ENCODE measurements at regions not wholly inside any gene's neighbourhood (a gene's known extent, or its start where the extent isn't known, plus 50 kb on each side); places are given as distances from the start of the nearest gene placed in this dataset.

DNA sequence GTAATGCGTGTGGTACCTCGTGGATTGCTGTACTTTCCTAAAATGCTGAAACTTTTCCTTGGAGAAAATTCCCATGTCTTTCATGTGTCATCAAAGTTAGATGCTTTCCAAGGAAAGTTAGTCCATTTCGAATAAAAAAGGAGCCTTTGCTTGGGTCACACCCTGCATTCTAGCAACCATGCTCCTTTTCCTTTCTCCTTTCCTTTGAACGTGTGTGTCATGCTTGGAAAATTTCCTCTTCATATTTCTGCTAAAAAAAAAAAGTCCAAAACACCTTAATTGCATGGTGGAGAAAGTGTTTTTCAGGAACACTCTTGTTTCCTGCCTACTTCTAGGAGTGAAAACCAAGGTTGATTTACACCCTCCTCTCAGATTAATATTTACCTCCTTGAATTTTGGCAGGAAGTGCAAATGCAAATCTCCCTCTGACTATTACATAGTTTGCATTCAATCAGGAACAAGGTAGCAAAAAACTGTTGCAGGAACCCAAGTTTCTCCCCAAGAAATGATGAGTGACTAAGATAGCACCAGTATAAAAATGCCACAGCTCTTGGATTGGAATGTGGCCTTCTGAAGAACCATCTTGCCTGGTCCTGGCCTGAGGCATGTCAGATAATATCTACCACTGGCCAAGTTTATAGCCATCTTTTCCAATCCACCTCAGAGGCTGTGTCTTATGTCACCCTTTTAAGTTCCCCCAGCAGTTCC is 590.6 kb downstream of the QKI start:
- no peak for DNase-seq

DNA sequence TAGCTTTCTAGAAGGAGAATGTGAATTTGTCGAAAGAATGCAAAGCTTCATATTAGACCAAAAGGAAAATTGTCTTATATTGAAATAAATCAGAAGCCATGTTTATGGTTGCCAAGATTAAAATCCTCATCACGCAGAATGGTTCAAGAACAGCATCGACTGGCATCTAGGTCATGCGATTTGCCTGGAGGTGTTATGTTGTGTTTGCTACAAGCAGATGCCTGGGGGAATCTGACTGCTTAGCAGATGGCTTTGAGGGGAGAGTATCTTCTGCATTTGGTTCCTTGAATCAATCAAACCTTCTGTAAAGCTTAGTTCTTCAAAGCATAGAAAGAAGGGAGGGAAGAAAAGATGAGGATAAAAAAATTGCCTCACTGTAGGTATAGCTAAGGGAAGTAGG is 585.8 kb downstream of the QKI start:
- DNase-seq: no peak

DNA sequence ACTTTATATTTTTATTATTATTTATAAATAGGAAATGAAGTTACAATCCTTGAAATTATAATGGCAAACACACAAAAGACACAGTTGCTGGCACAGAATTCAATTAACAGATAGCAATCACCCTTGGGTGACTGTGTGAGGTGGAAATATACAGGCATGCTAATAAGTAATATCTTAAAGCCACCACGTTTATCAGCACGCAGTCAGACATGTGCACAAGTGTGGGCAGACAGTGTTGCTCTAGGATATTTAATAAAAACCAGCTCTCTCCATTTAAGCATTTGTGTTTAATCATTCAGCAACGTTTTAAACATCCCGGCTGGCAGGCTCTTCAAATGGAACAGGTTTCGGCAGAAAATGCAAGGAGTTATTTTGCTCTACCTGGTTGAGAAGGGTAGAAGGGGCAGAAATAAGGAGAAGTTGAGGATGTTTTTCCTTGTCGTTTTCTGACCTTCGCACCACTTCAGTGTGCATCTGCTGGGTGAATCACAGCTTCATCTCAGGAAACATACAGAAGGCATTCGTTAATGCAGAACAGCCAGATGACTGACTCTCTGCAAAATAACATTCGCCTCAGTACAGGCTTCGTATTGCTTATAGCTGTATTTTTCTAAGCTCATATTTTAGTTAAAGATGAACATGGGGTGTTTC is 585.1 kb downstream of the QKI start:
- no peak for DNase-seq

DNA sequence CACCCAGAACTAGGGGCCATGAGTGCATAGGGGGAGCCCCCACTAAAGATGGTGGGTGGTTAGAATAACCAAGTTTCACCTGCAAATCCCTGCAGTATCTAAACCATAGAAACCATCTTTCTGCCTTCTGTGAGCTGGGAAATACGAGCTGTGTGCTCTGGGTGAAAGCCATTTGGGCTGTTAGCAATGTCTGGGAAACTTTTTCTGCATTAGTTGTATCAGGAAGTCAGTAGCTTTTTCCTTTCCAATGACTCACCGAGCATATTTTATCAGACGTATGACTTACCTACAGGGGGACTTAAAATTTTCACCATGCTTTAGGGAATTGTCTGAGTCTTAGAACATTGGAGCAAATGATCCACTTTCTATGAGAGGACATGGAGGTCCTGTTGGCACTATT is 584.0 kb downstream of the QKI start:
- no peak for DNase-seq

DNA sequence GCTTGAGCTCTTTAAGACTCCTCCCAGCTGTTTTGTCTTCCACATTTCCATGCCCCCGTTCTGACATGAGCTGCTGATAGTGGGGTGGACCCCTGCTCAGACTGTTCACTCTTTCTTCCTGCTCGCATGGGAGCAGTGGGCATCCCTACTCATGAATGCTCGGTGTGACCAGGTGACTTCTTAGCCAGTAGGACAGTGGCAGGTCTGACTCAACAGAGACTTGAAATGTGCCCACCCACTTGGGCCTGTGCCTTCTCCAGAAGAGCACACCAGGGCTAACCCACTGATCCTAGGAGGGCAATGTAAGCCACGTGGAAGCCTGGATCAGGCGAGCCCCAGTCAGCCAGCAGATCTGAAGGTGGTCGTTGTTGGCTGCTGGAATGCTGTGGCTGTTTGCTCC is 582.0 kb downstream of the QKI start:
- no peak for DNase-seq

DNA sequence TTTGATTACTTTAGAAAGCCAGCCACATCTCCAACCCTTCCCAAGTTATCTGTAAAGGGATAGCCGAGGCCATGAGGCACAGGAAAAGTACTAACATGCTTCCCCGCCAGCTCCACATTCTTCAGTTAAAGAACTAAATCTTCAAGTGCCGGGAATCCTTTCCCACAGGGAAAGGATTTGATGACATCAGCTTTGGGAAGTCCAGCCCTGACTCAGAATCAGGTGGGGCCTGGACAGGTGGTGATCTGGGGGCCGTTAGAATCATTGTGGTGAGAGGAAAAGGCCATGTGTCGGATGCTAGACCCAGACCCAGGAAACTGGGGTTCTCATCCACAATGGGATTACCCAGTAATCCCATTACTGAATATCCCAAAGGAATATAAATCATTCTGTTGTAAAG is 580.0 kb downstream of the QKI start:
- DNase-seq: no peak

DNA sequence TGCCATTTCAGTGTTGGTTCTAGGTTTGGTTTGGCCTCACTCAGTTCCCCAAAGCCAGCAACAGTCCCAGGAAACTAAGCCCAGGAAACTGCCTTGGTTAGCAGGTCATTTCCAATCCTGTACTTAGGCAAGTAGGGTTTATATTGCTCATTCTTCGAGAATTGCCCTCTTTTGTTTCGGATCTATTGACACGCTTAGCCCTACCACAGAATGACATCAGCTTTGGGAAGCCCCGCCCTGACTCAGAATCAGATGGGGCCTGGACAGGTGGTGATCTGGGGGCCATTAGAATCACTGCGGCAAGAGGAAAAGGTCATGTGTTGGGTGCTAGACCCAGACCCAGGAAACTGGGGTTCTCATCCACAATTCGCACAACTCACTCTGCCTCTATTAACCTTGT is 578.2 kb downstream of the QKI start:
- no peak for DNase-seq

DNA sequence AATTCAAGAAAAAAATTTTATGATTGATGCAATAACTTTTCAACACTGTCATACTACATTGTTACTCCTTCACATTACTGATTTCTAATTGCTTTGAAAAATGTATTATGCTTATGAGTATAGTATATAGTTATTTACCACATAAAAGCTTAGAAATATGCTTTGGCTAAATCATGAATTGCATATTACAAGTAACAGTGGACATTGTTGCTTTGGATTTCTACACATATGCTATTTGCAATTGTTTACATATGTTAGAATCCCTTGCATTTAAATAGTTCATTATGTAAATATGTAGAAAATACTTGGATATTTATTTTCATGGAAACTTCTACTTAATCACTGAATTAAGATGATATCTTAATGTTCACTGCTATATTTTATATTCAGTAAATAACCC is 577.5 kb downstream of the QKI start:
- DNase-seq: no peak

DNA sequence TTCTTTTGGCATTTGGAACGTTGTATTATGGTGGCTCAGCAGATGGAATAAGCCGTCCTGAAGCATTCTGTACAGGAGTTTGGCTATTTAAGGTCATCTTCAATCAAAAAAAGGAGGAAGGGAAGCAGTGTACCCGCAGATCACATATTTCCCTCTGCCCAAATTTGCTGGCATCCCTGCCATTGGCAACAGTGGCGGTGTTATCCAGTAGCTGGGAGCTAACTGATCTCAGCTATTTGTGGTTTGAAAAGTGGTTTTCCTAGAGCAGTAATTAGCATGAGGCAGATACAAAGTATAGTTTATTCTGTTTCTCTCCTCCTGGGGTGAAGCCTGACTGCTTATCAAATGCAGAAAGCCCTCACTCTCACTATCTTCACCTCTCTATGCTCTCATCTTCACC is 576.8 kb downstream of the QKI start:
- no peak for DNase-seq

DNA sequence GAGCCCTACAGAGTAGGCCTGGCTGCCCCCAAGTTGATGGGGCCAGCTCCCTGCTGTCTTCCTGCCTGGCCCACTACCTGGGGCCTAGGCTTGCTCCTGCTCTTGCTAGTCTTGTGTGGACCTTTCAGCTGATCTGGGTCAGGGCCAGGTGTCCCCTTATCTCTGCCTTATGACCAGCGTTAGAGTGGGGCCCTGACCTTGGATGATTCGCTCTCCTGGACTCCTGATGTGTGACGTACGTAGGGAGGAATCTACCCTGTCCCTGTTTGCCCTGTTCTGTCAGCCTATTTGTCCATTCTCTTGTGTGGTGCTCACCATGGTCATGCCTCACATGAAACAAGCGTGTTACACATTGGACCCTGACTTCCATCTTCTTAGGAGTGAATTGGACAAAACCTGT is 571.8 kb downstream of the QKI start:
- DNase-seq: no peak

DNA sequence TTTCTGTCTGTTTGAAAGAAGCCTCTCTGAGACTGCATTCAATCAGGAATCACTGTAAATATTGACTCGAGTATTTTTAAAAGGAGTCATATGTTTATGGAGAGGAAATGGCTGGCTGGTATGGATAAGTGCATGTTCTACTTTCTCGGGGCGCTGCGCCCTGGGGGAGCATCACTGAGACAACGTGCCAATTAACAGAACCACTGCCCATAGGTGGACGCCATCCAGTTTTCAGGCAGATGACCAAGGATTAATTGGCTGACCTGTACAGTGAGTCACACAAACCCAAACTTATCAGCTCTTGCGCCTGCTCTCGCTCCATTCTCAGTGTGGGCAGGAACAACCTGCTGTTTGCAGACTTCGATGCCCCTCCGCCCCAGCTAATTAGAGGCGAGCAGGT is 571.2 kb downstream of the QKI start:
- no peak for DNase-seq

DNA sequence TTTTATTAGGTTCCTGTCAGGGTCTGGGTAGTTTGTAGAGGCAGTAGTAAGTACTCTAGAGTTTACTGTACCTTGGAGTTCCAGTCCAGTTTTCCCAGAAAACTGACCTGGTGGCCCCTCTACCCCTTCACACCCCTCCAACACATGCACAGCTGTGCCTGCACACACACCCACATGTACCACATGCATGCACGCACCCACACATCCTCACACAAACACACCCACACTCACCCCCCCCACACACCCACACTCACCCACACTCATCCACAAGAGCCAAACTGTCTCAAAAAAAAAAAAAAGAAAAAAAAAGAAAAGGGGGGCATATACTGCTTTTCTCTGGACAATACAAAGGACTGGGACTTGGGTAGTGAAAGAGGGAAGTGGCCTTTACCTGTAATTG is 570.5 kb downstream of the QKI start:
- no peak for DNase-seq

DNA sequence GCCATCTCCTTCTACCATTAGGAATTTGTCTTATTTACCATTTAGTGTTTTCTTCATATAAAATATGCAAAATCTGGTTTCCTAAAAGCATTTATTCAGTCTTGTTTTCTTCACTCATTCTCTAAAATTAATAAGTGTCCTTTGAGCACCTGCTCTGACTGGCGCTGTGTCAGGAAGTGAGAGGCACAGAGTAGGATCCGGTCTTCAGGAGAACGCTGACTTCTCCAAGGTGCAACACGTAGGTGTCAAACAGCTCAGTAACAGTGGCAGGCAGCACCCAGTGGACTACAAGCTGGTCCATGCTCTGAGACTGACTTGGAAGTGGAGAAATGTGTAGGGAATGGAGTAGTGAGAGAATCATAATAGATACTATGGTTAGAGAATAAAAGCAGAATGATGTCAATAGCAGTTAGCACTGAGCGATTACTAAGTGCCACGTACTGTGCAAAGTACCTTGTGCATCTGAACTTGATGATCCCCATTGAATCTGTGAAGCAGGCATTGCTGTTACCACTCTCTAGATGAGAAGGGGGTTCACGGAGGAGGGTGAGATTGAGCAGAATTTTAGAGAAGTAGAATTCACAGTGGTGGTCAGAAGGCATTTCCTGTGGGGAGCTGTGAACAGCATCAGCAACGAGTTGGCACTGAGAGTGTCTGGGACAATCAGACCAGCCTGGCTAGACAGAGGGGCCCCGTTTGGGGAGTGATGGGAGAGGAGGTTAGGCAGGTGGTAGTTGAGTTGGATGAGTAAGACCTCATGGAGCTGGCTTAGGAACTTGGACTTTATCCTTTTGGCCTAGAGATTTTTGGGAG is 569.8 kb downstream of the QKI start:
- no peak for DNase-seq

DNA sequence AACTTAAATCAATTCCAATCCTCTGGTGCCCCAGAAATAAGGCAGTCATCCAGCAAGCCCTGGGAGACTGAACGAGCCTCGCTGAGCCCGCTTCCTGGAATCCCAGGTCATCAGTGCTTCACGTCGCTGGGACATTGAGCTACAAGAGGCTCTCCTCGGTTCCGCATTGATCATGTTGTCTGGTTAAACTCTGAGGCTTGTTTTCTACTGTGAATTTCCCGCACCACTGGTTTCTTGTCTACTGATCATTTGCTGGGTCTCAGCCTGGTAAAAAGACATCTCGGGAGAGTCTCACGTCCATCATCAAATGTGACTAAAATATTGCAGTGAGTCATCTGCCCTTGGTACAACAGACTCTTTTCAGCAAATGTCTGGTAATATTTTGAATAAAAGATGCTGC is 569.2 kb downstream of the QKI start:
- DNase-seq: no peak

DNA sequence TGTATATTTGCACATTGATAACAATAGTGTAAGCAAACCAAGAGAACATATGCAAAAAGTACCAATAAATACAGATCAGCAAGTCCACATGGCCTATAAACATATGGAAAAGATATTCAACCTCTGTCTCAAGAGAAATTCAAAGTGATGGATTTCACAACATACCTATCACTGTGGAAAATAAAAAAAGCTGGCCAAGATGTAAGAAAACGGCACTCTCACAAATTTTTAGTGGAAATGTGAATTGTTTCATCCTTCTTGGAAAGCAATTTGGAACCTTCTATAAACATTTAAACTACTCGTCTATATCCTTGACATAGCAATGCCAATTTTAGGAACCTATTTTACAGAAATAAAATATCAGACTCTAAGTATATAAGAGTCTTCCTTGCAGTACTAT is 559.8 kb downstream of the QKI start:
- no peak for DNase-seq

DNA sequence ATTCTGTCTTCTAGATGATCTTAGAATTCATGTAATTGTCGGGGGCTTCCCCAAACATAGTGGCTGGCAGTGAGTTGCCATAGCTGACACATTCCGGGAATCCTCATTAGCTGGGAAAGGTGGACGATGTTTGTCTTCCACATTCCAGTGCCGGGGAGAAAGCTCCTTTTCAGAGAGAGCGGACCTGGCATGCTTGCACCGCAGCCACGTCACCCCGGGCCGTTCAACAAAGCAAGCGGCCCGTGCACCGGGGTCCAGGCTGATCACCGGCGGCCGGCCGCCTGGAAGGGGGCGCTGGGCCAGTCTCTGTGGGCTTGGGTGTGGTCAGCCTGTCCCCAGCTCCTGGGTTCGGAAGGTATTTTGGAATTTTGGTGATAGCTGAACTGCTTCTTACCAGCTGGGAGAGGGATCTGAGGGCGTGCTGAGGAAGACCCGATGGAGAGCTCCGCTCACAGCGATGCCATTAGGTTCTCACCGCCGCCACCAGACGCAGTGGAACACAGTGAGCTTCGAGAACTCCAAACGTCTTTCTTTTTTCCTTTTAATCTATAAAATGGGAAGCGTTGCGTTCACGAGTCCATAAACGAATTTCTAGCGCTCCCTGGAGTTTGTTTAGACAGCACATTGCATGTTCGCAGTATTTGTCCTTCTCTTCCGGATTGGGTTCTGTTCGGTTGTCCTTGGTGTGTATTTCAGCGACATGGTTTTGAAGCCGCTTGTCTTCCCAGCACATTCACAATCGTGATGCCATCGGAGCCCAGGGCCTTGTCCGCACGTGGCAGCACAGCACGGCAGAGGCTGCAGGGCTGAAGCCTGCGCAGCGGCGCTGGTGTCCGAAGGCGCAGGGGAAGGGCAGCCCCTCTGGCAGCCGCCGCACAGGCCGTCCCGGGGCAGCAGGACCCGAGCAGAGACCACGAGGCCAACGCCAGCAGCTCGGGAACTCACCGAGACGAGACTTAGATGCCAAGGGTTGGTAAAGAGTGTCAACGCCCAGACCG is 557.6 kb downstream of the QKI start:
- DNase-seq: no peak

DNA sequence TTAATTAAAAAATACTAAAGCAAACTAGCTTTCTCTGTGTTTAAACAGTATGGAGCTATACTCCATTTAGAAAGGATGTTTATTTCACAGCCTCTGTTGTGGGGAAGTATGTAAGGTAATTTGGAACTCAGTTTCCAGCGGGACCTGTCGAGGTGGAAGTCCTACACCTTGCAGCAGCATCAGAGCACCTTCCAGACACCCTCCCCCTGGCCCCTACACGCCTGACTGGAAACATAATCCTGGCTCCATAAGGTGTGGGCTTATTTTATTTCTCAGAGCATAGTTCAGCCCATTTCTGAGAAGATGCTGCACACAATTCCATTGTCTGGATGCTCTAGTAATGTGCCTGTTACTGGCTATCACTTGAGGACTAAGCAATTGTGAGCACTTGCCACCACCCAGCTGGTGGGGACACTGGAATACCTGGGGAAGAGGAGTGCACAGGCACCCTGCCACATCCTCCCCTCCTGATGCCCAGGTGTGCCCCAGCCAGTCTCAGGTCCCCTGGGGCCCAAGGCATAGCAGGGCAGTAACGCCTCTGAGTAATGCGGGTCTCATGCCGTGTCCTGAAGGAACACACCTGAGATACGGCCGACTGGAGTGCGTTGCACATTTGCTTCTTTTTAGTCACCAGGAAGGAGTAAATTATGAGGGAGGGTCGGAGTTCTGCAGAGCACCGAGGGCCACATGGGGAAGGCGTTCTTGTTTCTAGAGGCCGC is 556.5 kb downstream of the QKI start:
- no peak for DNase-seq

DNA sequence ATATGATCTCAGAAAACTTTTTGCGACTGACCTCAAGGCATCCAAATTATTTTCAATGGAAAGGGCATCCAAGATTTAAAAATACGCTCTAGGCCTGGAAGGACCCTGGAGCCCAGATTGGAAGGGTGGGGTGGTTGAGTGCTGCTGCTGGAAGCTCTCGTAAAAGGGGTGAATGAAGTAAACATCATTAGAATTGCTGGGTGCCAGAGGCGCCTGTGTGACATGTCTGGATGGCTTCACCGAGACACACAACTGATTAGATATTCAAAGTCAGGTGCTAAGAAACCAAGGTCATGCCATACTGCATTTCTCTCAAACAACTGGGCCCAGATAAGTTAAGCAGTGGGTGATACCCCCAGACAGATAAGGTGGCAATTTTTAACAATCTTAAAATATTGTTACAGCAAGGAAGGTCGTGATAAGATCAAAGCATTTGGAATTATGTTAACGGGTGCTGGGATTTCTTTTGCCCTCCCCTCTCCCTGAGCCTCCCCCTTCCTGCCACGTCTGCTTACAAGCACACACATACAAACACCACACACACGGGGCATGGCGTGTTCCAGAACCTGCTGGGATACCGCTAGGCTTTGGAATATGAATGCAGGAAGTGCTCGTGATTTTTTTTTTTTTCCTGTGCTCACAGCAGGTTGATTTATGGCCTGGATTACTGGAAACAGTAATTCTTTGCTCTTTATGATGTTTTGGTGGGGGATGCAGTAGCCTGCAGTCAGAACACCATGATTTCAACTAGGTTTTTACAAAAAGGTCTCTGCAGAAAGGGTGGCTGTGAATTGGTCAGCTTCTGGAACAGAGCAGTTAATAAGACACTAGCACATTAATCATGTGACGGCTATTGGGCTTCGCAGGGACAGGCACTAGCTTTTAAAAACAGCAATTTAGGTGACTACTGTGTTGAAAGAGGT is 551.2 kb downstream of the QKI start:
- no peak for DNase-seq

DNA sequence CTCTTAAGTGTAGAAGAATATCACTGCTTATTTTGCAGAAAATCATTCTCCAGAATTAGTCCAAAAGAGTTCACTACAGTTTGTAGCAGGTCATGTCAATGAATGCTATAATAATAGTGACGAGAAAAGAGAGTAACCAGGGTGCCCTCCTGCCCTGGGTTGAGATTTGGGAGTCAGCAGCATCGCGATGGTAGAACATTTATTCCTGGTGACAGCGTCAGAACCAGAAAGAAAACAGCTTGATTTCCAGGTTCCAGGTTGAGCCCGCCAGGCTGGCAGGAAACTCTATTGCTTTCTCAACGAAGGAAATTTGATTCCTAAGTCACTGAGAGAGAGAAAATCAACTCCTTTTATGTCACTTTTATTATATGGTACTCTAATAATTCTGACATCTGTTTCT is 550.3 kb downstream of the QKI start:
- DNase-seq: no peak

DNA sequence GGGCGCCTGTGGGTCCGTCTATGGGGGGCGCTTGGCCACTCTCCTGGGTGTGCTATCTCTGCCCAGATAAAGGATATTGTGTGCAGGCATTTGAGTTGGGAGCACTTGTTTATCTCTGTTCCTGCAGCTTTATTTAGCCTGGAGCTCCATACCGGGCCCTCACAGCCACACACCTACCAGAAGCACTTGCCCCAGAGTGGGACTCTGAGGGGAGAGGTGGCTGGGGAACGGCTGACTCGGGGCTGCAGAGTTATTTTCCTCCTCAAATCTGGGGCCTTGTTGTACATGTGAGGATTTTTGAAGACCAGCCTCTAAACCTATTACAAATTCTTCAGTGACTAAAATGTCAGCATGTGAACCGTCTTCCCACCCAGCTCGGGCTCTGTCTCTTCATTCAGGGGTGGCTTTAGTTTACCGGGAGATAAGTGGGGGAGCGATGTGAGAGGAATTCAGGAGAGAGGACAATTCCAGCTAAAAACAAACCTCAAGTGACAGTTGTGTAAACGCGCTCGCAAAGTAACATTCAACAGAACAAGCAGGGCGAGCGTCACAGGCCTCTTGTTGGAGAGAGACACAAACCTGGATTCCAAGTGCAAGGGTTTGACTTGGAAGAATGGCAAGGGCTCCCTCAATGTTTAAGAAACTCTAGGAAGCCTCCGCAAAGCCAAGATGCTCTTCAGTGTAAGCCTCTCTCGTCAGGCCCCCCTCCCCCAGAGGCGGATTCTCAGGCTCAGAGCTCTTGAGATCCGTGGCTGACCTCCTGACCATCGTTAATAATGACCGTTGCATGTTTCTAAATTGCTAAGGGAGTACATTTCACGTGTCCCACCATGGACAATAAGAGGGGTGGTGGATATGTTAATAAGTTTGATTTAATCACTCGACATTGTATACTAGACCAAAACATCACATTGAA is 548.9 kb downstream of the QKI start:
- DNase-seq: no peak

All from DMS 273 treated with DMSO at 0.1 percent for 48 hours (cell line).